Neuronal stem cell (in vitro differentiated cells): ENCODE measurements at regions not wholly inside any gene's neighbourhood (a gene's known extent, or its start where the extent isn't known, plus 50 kb on each side); places are given as distances from the start of the nearest gene placed in this dataset.

Experiments
- DNase-seq: peaks from one replicate; pipeline ENCODE4 v3.0.0-alpha.2; 2013; ENCODE audit warnings: low spot score
- H2AFZ ChIP-seq: one replicate; pipeline ENCODE4 v1.6.1; 2013; ENCODE audit warnings: mild to moderate bottlenecking, low read length, inconsistent platforms
- H2AK5ac ChIP-seq: 2 replicates; pipeline ENCODE4 v1.6.1; 2013; ENCODE audit warnings: low read depth, mild to moderate bottlenecking, inconsistent platforms, low read length, moderate library complexity, mixed read lengths
- H2BK120ac ChIP-seq: 2 replicates; pipeline ENCODE4 v1.6.1; 2013; ENCODE audit warnings: low read depth, mild to moderate bottlenecking, inconsistent platforms, low read length, moderate library complexity, mixed read lengths
- H2BK12ac ChIP-seq: one replicate; pipeline ENCODE4 v1.6.1; 2013; ENCODE audit warnings: low read length, inconsistent platforms
- H2BK15ac ChIP-seq: 2 replicates; pipeline ENCODE4 v1.6.1; 2013; ENCODE audit warnings: mild to moderate bottlenecking, low read length, inconsistent platforms, mixed read lengths
- H2BK5ac ChIP-seq: one replicate; pipeline ENCODE4 v1.6.1; 2013; ENCODE audit warnings: inconsistent platforms, mild to moderate bottlenecking, low read length, moderate library complexity
- H3K14ac ChIP-seq: one replicate; pipeline ENCODE4 v1.6.1; 2013; ENCODE audit warnings: low read length, inconsistent platforms
- H3K18ac ChIP-seq: 2 replicates; pipeline ENCODE4 v1.6.1; 2013; ENCODE audit warnings: low read length, inconsistent platforms
- H3K23ac ChIP-seq: 2 replicates; pipeline ENCODE4 v1.6.1; 2013; ENCODE audit warnings: low read depth, mild to moderate bottlenecking, mixed read lengths, low read length, inconsistent platforms; ENCODE audit not compliant: poor library complexity
- H3K27ac ChIP-seq: replicated peaks from 3 replicates; pipeline ENCODE4 v1.5.1; 2013; ENCODE audit warnings: low read length, inconsistent platforms
- H3K27me3 ChIP-seq, 3 experiments: 2 replicates each; pipeline ENCODE4 v1.6.1; 2013; ENCODE audit warnings: low read length in 3 of 3, mild to moderate bottlenecking in 2 of 3, inconsistent platforms in 1 of 3, low read depth in 1 of 3, mixed read lengths in 1 of 3, moderate library complexity in 1 of 3; ENCODE audit not compliant: control insufficient read depth in 3 of 3, insufficient read depth in 3 of 3
- H3K36me3 ChIP-seq, 2 donors: replicated peaks in 1 of 2; 2 replicates each; pipeline ENCODE4 v1.6.1; 2013; ENCODE audit warnings: low read length in 2 of 2; ENCODE audit not compliant: control insufficient read depth in 2 of 2, insufficient read depth in 2 of 2
- H3K4ac ChIP-seq: 2 replicates; pipeline ENCODE4 v1.6.1; 2013; ENCODE audit warnings: inconsistent platforms, mild to moderate bottlenecking, low read length, moderate library complexity
- H3K4me1 ChIP-seq, 2 donors: 1 replicate in 1 of 2; 2 replicates in 1 of 2; pipeline ENCODE4 v1.6.1; 2013; ENCODE audit warnings: low read length in 2 of 2, low read depth in 1 of 2; ENCODE audit not compliant: control insufficient read depth in 2 of 2, insufficient read depth in 1 of 2
- H3K4me2 ChIP-seq: one replicate; pipeline ENCODE4 v1.6.1; 2013; ENCODE audit warnings: mild to moderate bottlenecking, low read length, inconsistent platforms; ENCODE audit not compliant: insufficient read depth, poor library complexity, severe bottlenecking
- H3K4me3 ChIP-seq, 2 donors: 2 replicates each; pipeline ENCODE4 v1.5.1; 2013; ENCODE audit warnings: low read length in 2 of 2, mild to moderate bottlenecking in 2 of 2, inconsistent platforms in 1 of 2, moderate library complexity in 1 of 2
- H3K79me1 ChIP-seq: one replicate; pipeline ENCODE4 v1.6.1; 2013; ENCODE audit warnings: low read depth, mild to moderate bottlenecking, inconsistent platforms, low read length, moderate library complexity
- H3K9ac ChIP-seq: one replicate; pipeline ENCODE4 v1.6.1; 2013; ENCODE audit warnings: mild to moderate bottlenecking, low read depth, low read length, inconsistent platforms; ENCODE audit not compliant: poor library complexity
- H3K9me3 ChIP-seq, 2 donors: replicated peaks in 1 of 2; 2 replicates each; pipeline versions ENCODE3 to v1.6.1; 2013; ENCODE audit warnings: low read length in 2 of 2, mild to moderate bottlenecking in 2 of 2, inconsistent platforms in 1 of 2, low read depth in 1 of 2, mixed read lengths in 1 of 2, moderate library complexity in 1 of 2; ENCODE audit not compliant: control insufficient read depth in 2 of 2, insufficient read depth in 1 of 2
- H4K8ac ChIP-seq: one replicate; pipeline ENCODE4 v1.6.1; 2013; ENCODE audit warnings: low read depth, mild to moderate bottlenecking, inconsistent platforms, low read length, moderate library complexity
- H4K91ac ChIP-seq: one replicate; pipeline ENCODE4 v1.6.1; 2013; ENCODE audit warnings: low read length, low read depth, mild to moderate bottlenecking, inconsistent platforms; ENCODE audit not compliant: poor library complexity
- WGBS, 2 donors: extraction: QIAGEN DNeasy Blood & Tissue Kit; methylation state at CpG; one replicate each; pipeline ENCODE4 v1.1.7; 2013; ENCODE audit warnings: missing lambda C conversion rate in 2 of 2, mixed read lengths in 1 of 2; ENCODE audit not compliant: insufficient read length in 2 of 2, insufficient replicate concordance in 1 of 2; ENCODE audit errors: extremely low coverage in 2 of 2; 5-methylcytosine and 5-hydroxymethylcytosine counted together

DNA sequence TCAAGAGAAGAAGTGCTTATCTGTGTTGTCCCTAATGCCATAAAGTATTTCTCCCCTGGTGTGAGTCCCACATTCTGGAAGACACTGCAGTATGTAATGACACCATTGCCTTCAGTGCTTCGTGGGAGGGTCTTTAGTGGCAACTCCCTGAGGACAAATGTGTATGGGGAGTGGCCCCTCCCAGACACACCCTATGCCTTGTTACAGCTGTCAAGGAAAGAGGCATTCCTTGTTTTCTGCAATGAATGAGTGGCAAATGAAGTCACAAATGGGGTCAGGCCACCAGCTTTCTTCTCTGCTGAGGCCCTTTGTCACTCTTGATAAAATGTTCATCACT is 183.2 kb downstream of the FGFR2 start:
- no peak overlapping the region for H4K8ac ChIP-seq
- no peak overlapping the region for H3K27ac ChIP-seq
- no peak overlapping the region for H2BK120ac ChIP-seq
- no peak overlapping the region for H3K4ac ChIP-seq
- H3K79me1 ChIP-seq: no peaks in the 10 kb centered on the region
- WGBS, 2 donors: no CpG with 5 or more reads among the region's 1 CpG
- no peak overlapping the region for H3K4me3 ChIP-seq
- H2AFZ ChIP-seq: no peak overlapping the region
- H3K9me3 ChIP-seq: peaks cover 0 to 6% of the 10 kb centered on the region in 2 donors
- H2BK5ac ChIP-seq: no peak overlapping the region
- no peak overlapping the region for H2BK12ac ChIP-seq
- H2BK15ac ChIP-seq: no peak overlapping the region
- H3K36me3 ChIP-seq: no peaks in the 10 kb centered on the region
- no peak overlapping the region for H3K9ac ChIP-seq
- DNase-seq: no peak
- H4K91ac ChIP-seq: no peak overlapping the region
- no peak overlapping the region for H3K14ac ChIP-seq
- no peak overlapping the region for H3K23ac ChIP-seq
- H2AK5ac ChIP-seq: no peak overlapping the region
- H3K4me1 ChIP-seq: peaks cover 0 to 2% of the 10 kb centered on the region in 2 donors
- no peaks in the 10 kb centered on the region for H3K27me3 ChIP-seq
- H3K4me2 ChIP-seq: no peak overlapping the region
- no peak overlapping the region for H3K18ac ChIP-seq

DNA sequence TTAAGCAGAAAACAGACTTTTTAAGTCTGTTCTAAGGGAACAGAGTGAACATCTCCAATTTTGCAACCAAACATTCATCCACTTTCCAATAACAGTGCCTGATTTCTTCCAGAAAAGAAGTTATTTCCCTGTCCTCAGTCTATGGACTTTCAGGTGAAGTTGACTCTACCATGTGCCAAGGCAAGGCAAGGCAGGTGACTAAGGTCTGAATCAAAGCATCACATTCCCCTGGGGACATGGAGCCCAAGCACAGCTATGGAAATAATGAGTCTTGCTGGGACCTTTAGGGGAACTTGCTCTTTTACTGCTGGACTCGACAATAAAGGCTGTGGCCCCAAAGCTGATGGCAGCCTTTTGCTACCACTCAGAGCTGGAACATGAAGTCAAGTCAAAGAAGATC is 182.2 kb downstream of the FGFR2 start:
- no peak overlapping the region for H3K9ac ChIP-seq
- no peak overlapping the region for H2BK120ac ChIP-seq
- no peak overlapping the region for H2BK5ac ChIP-seq
- no peak overlapping the region for H2AFZ ChIP-seq
- H3K14ac ChIP-seq: no peak overlapping the region
- H3K27me3 ChIP-seq: no peaks in the 10 kb centered on the region
- no peak overlapping the region for H2AK5ac ChIP-seq
- H3K4me2 ChIP-seq: no peak overlapping the region
- no peak overlapping the region for H3K27ac ChIP-seq
- no peak overlapping the region for H4K91ac ChIP-seq
- no peak overlapping the region for H3K4me3 ChIP-seq
- no peaks in the 10 kb centered on the region for H3K36me3 ChIP-seq
- WGBS, 2 donors: no CpG with 5 or more reads among the region's 1 CpG
- no peaks in the 10 kb centered on the region for H3K79me1 ChIP-seq
- no peak overlapping the region for H3K4ac ChIP-seq
- H3K9me3 ChIP-seq: peaks cover 0 to 6% of the 10 kb centered on the region in 2 donors
- peaks cover 0 to 2% of the 10 kb centered on the region in 2 donors for H3K4me1 ChIP-seq
- no peak for DNase-seq
- no peak overlapping the region for H4K8ac ChIP-seq
- no peak overlapping the region for H2BK15ac ChIP-seq
- no peak overlapping the region for H2BK12ac ChIP-seq
- no peak overlapping the region for H3K18ac ChIP-seq
- no peak overlapping the region for H3K23ac ChIP-seq

DNA sequence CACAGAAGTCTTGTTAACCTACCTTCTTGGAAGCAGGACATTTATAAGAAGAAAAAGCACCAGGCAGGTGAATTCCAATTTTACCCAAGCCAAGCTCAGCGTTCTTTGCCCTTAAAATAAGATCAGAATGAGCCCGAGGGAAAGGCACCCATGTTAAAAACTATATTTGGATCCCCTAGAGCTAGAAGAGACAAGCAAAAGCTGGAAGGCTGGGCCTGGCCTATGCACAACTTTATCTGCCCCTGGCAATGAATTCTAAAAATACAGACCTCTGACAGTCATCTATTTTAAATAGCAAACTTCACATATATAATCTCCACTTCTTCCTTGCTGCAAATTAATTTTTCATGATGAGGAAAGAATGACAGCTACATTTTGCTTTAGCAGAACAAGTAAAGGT is 180.9 kb downstream of the FGFR2 start:
- H3K79me1 ChIP-seq: no peaks in the 10 kb centered on the region
- no peak overlapping the region for H2BK12ac ChIP-seq
- H2BK15ac ChIP-seq: no peak overlapping the region
- no peak overlapping the region for H3K14ac ChIP-seq
- no peak overlapping the region for H3K23ac ChIP-seq
- H2BK120ac ChIP-seq: no peak overlapping the region
- no peak overlapping the region for H3K4me3 ChIP-seq
- no peak overlapping the region for H3K4me2 ChIP-seq
- no peak overlapping the region for H3K4ac ChIP-seq
- DNase-seq: no peak
- H3K9ac ChIP-seq: no peak overlapping the region
- WGBS, 2 donors: no CpG with 5 or more reads among the region's 2 CpGs
- no peak overlapping the region for H2BK5ac ChIP-seq
- no peak overlapping the region for H3K18ac ChIP-seq
- no peak overlapping the region for H2AFZ ChIP-seq
- H3K36me3 ChIP-seq: no peaks in the 10 kb centered on the region
- peaks cover 0 to 5% of the 10 kb centered on the region in 2 donors for H3K4me1 ChIP-seq
- H2AK5ac ChIP-seq: no peak overlapping the region
- H3K27ac ChIP-seq: no peak overlapping the region
- peaks cover 0 to 6% of the 10 kb centered on the region in 2 donors for H3K9me3 ChIP-seq
- no peaks in the 10 kb centered on the region for H3K27me3 ChIP-seq
- no peak overlapping the region for H4K8ac ChIP-seq
- H4K91ac ChIP-seq: no peak overlapping the region

DNA sequence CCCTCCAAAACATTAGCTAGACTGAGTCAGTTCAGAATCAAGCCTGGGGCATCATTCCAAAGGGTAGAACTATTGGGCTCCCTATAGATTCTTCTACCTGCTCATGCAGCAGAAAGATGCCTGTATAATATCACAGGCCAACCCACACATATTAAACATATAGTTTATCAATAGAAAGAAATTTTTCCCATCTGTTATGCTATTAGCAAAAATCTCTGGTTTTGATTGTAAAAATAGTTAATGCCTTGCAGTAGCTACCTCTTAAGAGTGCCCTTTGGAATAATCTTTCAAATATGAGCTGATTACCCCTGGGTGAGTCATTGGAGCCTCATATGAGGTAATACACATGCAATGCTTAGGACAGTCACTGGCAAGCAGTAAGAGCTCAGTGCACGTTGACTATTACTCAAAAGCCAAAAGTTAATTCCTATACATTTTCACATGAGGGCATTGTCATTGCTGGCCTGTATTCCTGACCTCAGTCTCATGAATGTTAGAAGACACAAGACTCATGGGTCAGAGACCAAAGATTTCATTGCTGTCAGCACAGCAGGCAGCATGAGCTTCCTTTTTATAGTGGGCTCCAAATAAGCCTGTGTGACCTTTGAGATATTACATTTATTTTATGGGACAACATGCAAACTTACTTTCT is 180.0 kb downstream of the FGFR2 start:
- WGBS, 2 donors: no CpG with 5 or more reads among the region's 1 CpG
- H3K4me2 ChIP-seq: no peak overlapping the region
- H2AK5ac ChIP-seq: no peak overlapping the region

More for the DNA sequence above, 180.0 kb downstream of the FGFR2 start:
- Histone ChIP-seq H3K9me3 (peaks cover 0 to 6% of the 10 kb centered on the region in 2 donors), H4K8ac (no peak overlapping the region), H3K79me1 (no peaks in the 10 kb centered on the region), H2BK120ac (no peak overlapping the region), H3K4ac (no peak overlapping the region), H3K27ac (no peak overlapping the region), H3K23ac (no peak overlapping the region), H3K4me3 (no peak overlapping the region), H2AFZ (no peak overlapping the region), H3K27me3 (no peaks in the 10 kb centered on the region), H3K14ac (no peak overlapping the region), H2BK15ac (no peak overlapping the region), H3K36me3 (no peaks in the 10 kb centered on the region), H3K18ac (no peak overlapping the region), H3K9ac (no peak overlapping the region), H4K91ac (no peak overlapping the region), H2BK5ac (no peak overlapping the region), H2BK12ac (no peak overlapping the region), H3K4me1 (peaks cover 0 to 5% of the 10 kb centered on the region in 2 donors)
- no peak for DNase-seq
